H1 (cell line): ENCODE measurements at regions not wholly inside any gene's neighbourhood (a gene's known extent, or its start where the extent isn't known, plus 50 kb on each side); places are given as distances from the start of the nearest gene placed in this dataset.
A peak's percentile ranks its signal among the peaks of the same experiment; 100 is the strongest.

Experiments
- CTCF ChIA-PET: fragments of 300-600 bp; sonication (Branson Sonifier 250); formaldehyde crosslinking; loops from one replicate; lab custom pipeline; 2021; ENCODE audit not compliant: partially characterized antibody; lab: Charles Lee
- POLR2A ChIA-PET: fragments of 300-600 bp; sonication (Branson Sonifier 250); formaldehyde crosslinking; loops from one replicate; lab custom pipeline; 2021; ENCODE audit warnings: inconsistent platforms; ENCODE audit not compliant: partially characterized antibody; lab: Charles Lee
- DNase-seq, 2 experiments: peaks; one replicate each; pipeline versions ENCODE4 v3.0.0 to v3.0.0-alpha.2; 2010 to 2022; ENCODE audit warnings: low spot score in 2 of 2, low read depth in 1 of 2, mixed read lengths in 1 of 2
- FAIRE-seq: peaks from 2 replicates; lab custom pipeline; 2011; peaks lifted over from hg19 to GRCh38; lab: Jason Lieb, UNC
- H2AFZ ChIP-seq: 2 replicates; pipeline ENCODE4 v1.8.1; 2012; ENCODE audit warnings: low read length, inconsistent platforms
- H2AK5ac ChIP-seq: 2 replicates; pipeline ENCODE4 v1.6.1; 2013; ENCODE audit warnings: low read depth, low read length
- H2BK120ac ChIP-seq: replicated peaks from 2 replicates; pipeline ENCODE3; 2013; ENCODE audit warnings: low read depth, low read length, inconsistent platforms
- H2BK12ac ChIP-seq: 2 replicates; pipeline ENCODE4 v1.6.1; 2013; ENCODE audit warnings: low read depth, low read length
- H2BK15ac ChIP-seq: 2 replicates; pipeline ENCODE4 v1.6.1; 2013; ENCODE audit warnings: low read length
- H2BK20ac ChIP-seq: 2 replicates; pipeline ENCODE4 v1.6.1; 2013; ENCODE audit warnings: low read length
- H2BK5ac ChIP-seq: 2 replicates; pipeline ENCODE4 v1.6.1; 2013; ENCODE audit warnings: low read depth, low read length
- H3K14ac ChIP-seq: 2 replicates; pipeline ENCODE4 v1.6.1; 2013; ENCODE audit warnings: inconsistent platforms; ENCODE audit not compliant: insufficient read length
- H3K18ac ChIP-seq: 2 replicates; pipeline ENCODE4 v1.6.1; 2013; ENCODE audit warnings: low read length; ENCODE audit errors: extremely low read depth
- H3K23ac ChIP-seq: 2 replicates; pipeline ENCODE4 v1.6.1; 2013; ENCODE audit warnings: inconsistent platforms; ENCODE audit not compliant: insufficient read length
- H3K23me2 ChIP-seq: 2 replicates; pipeline ENCODE4 v1.6.1; 2013; ENCODE audit warnings: low read depth, low read length
- H3K27ac ChIP-seq: 2 replicates; pipeline ENCODE4 v1.6.1; 2011; ENCODE audit warnings: low read depth, low read length, inconsistent platforms
- H3K27me3 ChIP-seq, 4 experiments: replicated peaks in 1 of 4; 1 replicate in 1 of 4; 2 replicates in 3 of 4; pipeline versions ENCODE4 v1.6.1 to v1.8.1; 2011 to 2013; ENCODE audit warnings: low read length in 3 of 4, mild to moderate bottlenecking in 3 of 4, inconsistent platforms in 2 of 4, mixed read lengths in 2 of 4, moderate library complexity in 1 of 4; ENCODE audit not compliant: control insufficient read depth in 3 of 4, insufficient read depth in 3 of 4; ENCODE audit errors: extremely low read depth in 1 of 4
- H3K36me3 ChIP-seq, 4 experiments: 2 replicates each; pipeline versions ENCODE4 v1.6.1 to v1.8.1; 2011 to 2013; ENCODE audit warnings: mild to moderate bottlenecking in 4 of 4, low read length in 3 of 4, moderate library complexity in 2 of 4, control low read depth in 1 of 4, inconsistent platforms in 1 of 4; ENCODE audit not compliant: insufficient read depth in 4 of 4, control insufficient read depth in 2 of 4
- H3K4ac ChIP-seq: replicated peaks from 2 replicates; pipeline ENCODE3; 2013; ENCODE audit warnings: low read length, low read depth, mixed read lengths, inconsistent platforms; ENCODE audit not compliant: insufficient read length
- H3K4me1 ChIP-seq, 4 experiments: replicated peaks in 1 of 4; 1 replicate in 1 of 4; 2 replicates in 3 of 4; pipeline versions ENCODE4 v1.6.1 to v1.8.1; 2011 to 2013; ENCODE audit warnings: low read length in 3 of 4, inconsistent platforms in 2 of 4, mixed read lengths in 1 of 4; ENCODE audit not compliant: insufficient read depth in 4 of 4, control insufficient read depth in 3 of 4
- H3K4me2 ChIP-seq, 2 experiments: 2 replicates each; pipeline versions ENCODE4 v1.6.1 to v1.8.1; 2011 to 2013; ENCODE audit warnings: low read depth in 2 of 2, low read length in 2 of 2, control low read depth in 1 of 2, inconsistent platforms in 1 of 2, mild to moderate bottlenecking in 1 of 2; ENCODE audit not compliant: insufficient read depth in 1 of 2
- H3K4me3 ChIP-seq, 4 experiments: fragments of 200-600, 300-600 bp in 1 of 4; sonication (generic), shearing (Covaris generic), sonication (Bioruptor Twin) in 1 of 4; 2 replicates each; pipeline versions ENCODE4 v1.5.1 to v1.8.1; 2011 to 2016; ENCODE audit warnings: low read length in 4 of 4, low read depth in 3 of 4, control low read depth in 2 of 4, inconsistent platforms in 2 of 4, mild to moderate bottlenecking in 2 of 4, mixed read lengths in 1 of 4, moderate library complexity in 1 of 4; ENCODE audit not compliant: insufficient read depth in 2 of 4; ENCODE audit errors: extremely low read depth in 1 of 4
- H3K56ac ChIP-seq: replicated peaks from 2 replicates; pipeline ENCODE3; 2013; ENCODE audit warnings: low read depth, mild to moderate bottlenecking, mixed read lengths, low read length, inconsistent platforms; ENCODE audit not compliant: insufficient read length
- H3K79me1 ChIP-seq: 2 replicates; pipeline ENCODE4 v1.6.1; 2013; ENCODE audit warnings: low read depth, low read length, control low read depth
- H3K79me2 ChIP-seq, 2 experiments: 2 replicates each; pipeline versions ENCODE4 v1.6.1 to v1.8.1; 2012 to 2013; ENCODE audit warnings: low read length in 2 of 2, mild to moderate bottlenecking in 2 of 2, inconsistent platforms in 1 of 2; ENCODE audit not compliant: insufficient read depth in 2 of 2, control insufficient read depth in 1 of 2
- H3K9ac ChIP-seq, 4 experiments: replicated peaks in 1 of 4; 1 replicate in 1 of 4; 2 replicates in 3 of 4; pipeline versions ENCODE4 v1.6.1 to v1.8.1; 2011 to 2013; ENCODE audit warnings: low read depth in 3 of 4, low read length in 3 of 4, control low read depth in 2 of 4, mild to moderate bottlenecking in 2 of 4, moderate library complexity in 2 of 4, inconsistent platforms in 1 of 4; ENCODE audit errors: extremely low read depth in 1 of 4
- H3K9me3 ChIP-seq, 2 experiments: 2 replicates each; pipeline versions ENCODE4 v1.6.1 to v1.8.1; 2012 to 2013; ENCODE audit warnings: mild to moderate bottlenecking in 2 of 2, moderate library complexity in 2 of 2, control low read depth in 1 of 2, inconsistent platforms in 1 of 2, low read depth in 1 of 2, low read length in 1 of 2, mixed read lengths in 1 of 2; ENCODE audit not compliant: insufficient read depth in 2 of 2
- H4K20me1 ChIP-seq, 2 experiments: replicated peaks in 1 of 2; 2 replicates each; pipeline versions ENCODE3 to v1.8.1; 2011 to 2013; ENCODE audit warnings: inconsistent platforms in 2 of 2, low read length in 2 of 2, mild to moderate bottlenecking in 1 of 2; ENCODE audit not compliant: insufficient read depth in 2 of 2, control insufficient read depth in 1 of 2
- H4K5ac ChIP-seq: 2 replicates; pipeline ENCODE4 v1.6.1; 2013; ENCODE audit warnings: low read length, low read depth, mixed read lengths, inconsistent platforms; ENCODE audit not compliant: insufficient read length
- H4K8ac ChIP-seq: 2 replicates; pipeline ENCODE4 v1.8.0; 2013; ENCODE audit warnings: mild to moderate bottlenecking, moderate library complexity, low read length, inconsistent platforms; ENCODE audit not compliant: insufficient read depth; ENCODE audit errors: extremely low read depth
- H4K91ac ChIP-seq: replicated peaks from 2 replicates; pipeline ENCODE3; 2013; ENCODE audit warnings: low read length, mixed read lengths, inconsistent platforms; ENCODE audit not compliant: insufficient read length
- GTF2F1 ChIP-seq: IDR thresholded peaks from 2 replicates; pipeline ENCODE4 v1.6.1; 2012; ENCODE audit warnings: low read depth, low read length, improper control_type of control experiment, borderline replicate concordance
- MAFK ChIP-seq: IDR thresholded peaks from 2 replicates; pipeline ENCODE4 v1.6.1; 2012; ENCODE audit warnings: low read depth, mild to moderate bottlenecking, improper control_type of control experiment, low read length
- MAX ChIP-seq: IDR thresholded peaks from 2 replicates; pipeline ENCODE4 v1.6.1; 2012; ENCODE audit warnings: inconsistent platforms
- RXRA ChIP-seq: IDR thresholded peaks from 2 replicates; pipeline ENCODE4 v1.6.1; 2011; ENCODE audit warnings: low read depth, mild to moderate bottlenecking, low read length, moderate library complexity; ENCODE audit not compliant: insufficient read depth
- YY1 ChIP-seq: IDR thresholded peaks from 2 replicates; pipeline ENCODE4 v1.6.1; 2011; ENCODE audit warnings: low read depth, mild to moderate bottlenecking, low read length
- WGBS, 2 experiments: shearing (Covaris generic) in 1 of 2; methylation state at CpG; one replicate each; pipeline versions ENCODE4 v1.1.6 to v1.1.7; 2013 to 2015; ENCODE audit warnings: low lambda C conversion rate in 2 of 2, mixed read lengths in 2 of 2, inconsistent platforms in 1 of 2, low coverage in 1 of 2, missing lambda C conversion rate in 1 of 2; ENCODE audit not compliant: insufficient replicate concordance in 2 of 2, insufficient coverage in 1 of 2, insufficient read length in 1 of 2; ENCODE audit errors: extremely low coverage in 1 of 2, missing lambda C conversion rate in 1 of 2; 5-methylcytosine and 5-hydroxymethylcytosine counted together

- POLR2A ChIA-PET: interaction anchor here (1.0 kb wide), 1 partner anchor 9 kb away, joined by 3 read pairs; no protein-coding TSS in a partner anchor
- Histone ChIP-seq H2BK12ac (peak overlapping the region; percentile 72; the same call in 1 of the 2 replicates), H3K23me2 (no peaks in the 10 kb centered on the region), H3K36me3 (no peaks in the 10 kb centered on the region), H3K4ac (peak overlapping the region; percentile 73), H3K4me2 (no peak overlapping the region; a peak in 1 of 4 replicates), H3K79me1 (no peaks in the 10 kb centered on the region), H3K23ac (peak overlapping the region; percentile 75), H3K4me1 (peaks cover 13 to 32% (median 23%) of the 10 kb centered on the region in 4 experiments; a peak in 6 of 7 replicates), H2BK5ac (no peak overlapping the region), H3K27ac (no peak overlapping the region), H3K18ac (peak overlapping the region; percentile 79), H2AFZ (no peak overlapping the region), H2AK5ac (no peak overlapping the region), H4K5ac (no peak overlapping the region), H3K14ac (no peak overlapping the region), H2BK15ac (peak overlapping the region; percentile 73; the same call in 1 of the 2 replicates), H3K56ac (no peak overlapping the region), H3K27me3 (no peaks in the 10 kb centered on the region), H4K91ac (peak overlapping the region; percentile 29), H3K9ac (peak overlapping the region in 1 of 4 experiments; percentile 6; a peak in 2 of 7 replicates), H4K20me1 (no peaks in the 10 kb centered on the region), H3K4me3 (no peak overlapping the region), H3K9me3 (no peaks in the 10 kb centered on the region), H2BK20ac (peak overlapping the region; percentile 62), H3K79me2 (no peaks in the 10 kb centered on the region), H4K8ac (no peak overlapping the region), H2BK120ac (peak overlapping the region; percentile 79)
- FAIRE-seq (no peak), DNase-seq (no peak)
- WGBS, 2 experiments: 78% methylated on average over 9 of the region's 9 CpGs; no CpG with 5 or more reads in 1 of the 2 experiments
- TF ChIP-seq MAX: no peak
- no peak for TF ChIP-seq YY1
- TF ChIP-seq MAFK: no peak
- TF ChIP-seq GTF2F1: no peak
- TF ChIP-seq RXRA: no peak
- CTCF ChIA-PET: interaction anchor here (0.6 to 1.9 kb wide), 3 partner anchors 18 to 268 kb away, joined by 3 to 5 read pairs (median 4); no protein-coding TSS in a partner anchor
Observed at GRCh38 chr10:121338206-121338980, 259.9 kb downstream of the FGFR2 start.
